C4-2B (cell line): ENCODE measurements at regions not wholly inside any gene's neighbourhood (a gene's known extent, or its start where the extent isn't known, plus 50 kb on each side); places are given as distances from the start of the nearest gene placed in this dataset.
"Not testable (repeated sequence)": the region's sequence is repeated elsewhere in the genome, so short reads cannot be mapped to it uniquely, and the experiment has no call there.

Experiments
- H3K27ac ChIP-seq: fragments of 450-650 bp; 2 replicates; pipeline ENCODE4 v1.5.1; 2017
- CTCF ChIP-seq: fragments of 450-650 bp; conservative IDR thresholded peaks from 2 replicates; pipeline ENCODE4 v1.5.1; 2017; ENCODE audit warnings: mild to moderate bottlenecking
- ZFX ChIP-seq: fragments of 450-650 bp; IDR thresholded peaks from 2 replicates; pipeline ENCODE4 v1.6.1; 2017

- H3K27ac ChIP-seq: no peak overlapping the region
Observed at GRCh38 chr2:125405816-125406215, 1250.1 kb upstream of the GYPC start.

GRCh38 chr2:125408874-125409538, 1247.0 kb upstream of the GYPC start:
- no peak for TF ChIP-seq ZFX
- no peak for TF ChIP-seq CTCF
- H3K27ac ChIP-seq: no peak overlapping the region

More at GRCh38 chr2:125405816-125406215, 1250.1 kb upstream of the GYPC start:
- TF ChIP-seq ZFX (no peak), CTCF (no peak)

GRCh38 chr2:125418483-125418882, 1237.5 kb upstream of the GYPC start:
- TF ChIP-seq ZFX: no peak

GRCh38 chr2:125422198-125422770, 1233.7 kb upstream of the GYPC start:
- H3K27ac ChIP-seq: not testable (repeated sequence)

More at GRCh38 chr2:125418483-125418882, 1237.5 kb upstream of the GYPC start:
- no peak overlapping the region for H3K27ac ChIP-seq

- TF ChIP-seq CTCF: no peak
- no peak for TF ChIP-seq ZFX
- H3K27ac ChIP-seq: no peak overlapping the region
Observed at GRCh38 chr2:125424266-125424785, 1231.6 kb upstream of the GYPC start.

GRCh38 chr2:125427721-125428315, 1228.1 kb upstream of the GYPC start:
- H3K27ac ChIP-seq: no peak overlapping the region
- TF ChIP-seq ZFX: no peak
- no peak for TF ChIP-seq CTCF

GRCh38 chr2:125444106-125444505, 1211.9 kb upstream of the GYPC start:
- TF ChIP-seq CTCF (no peak), ZFX (no peak)
- H3K27ac ChIP-seq: no peak overlapping the region

- no peak overlapping the region for H3K27ac ChIP-seq
- TF ChIP-seq CTCF: no peak
- no peak for TF ChIP-seq ZFX
Observed at GRCh38 chr2:125445495-125445894, 1210.5 kb upstream of the GYPC start.
